H1 (cell line): ENCODE measurements at regions not wholly inside any gene's neighbourhood (a gene's known extent, or its start where the extent isn't known, plus 50 kb on each side); places are given as distances from the start of the nearest gene placed in this dataset.

Experiments used
- EGR1 ChIP-seq: IDR thresholded peaks from 2 replicates; pipeline ENCODE4 v1.6.1; 2011; ENCODE audit warnings: low read depth, low read length, borderline replicate concordance
- EZH2 ChIP-seq: fragments of 200-600 bp; sonication (generic); IDR thresholded peaks from 2 replicates; pipeline ENCODE4 v1.7.1; 2012; ENCODE audit warnings: low read depth, mild to moderate bottlenecking, moderate library complexity, low read length, inconsistent platforms; ENCODE audit not compliant: severe bottlenecking
- JUN ChIP-seq: IDR thresholded peaks from 2 replicates; pipeline ENCODE4 v1.6.1; 2011; ENCODE audit warnings: low read depth, mild to moderate bottlenecking, improper control_type of control experiment, low read length
- MAFK ChIP-seq: IDR thresholded peaks from 2 replicates; pipeline ENCODE4 v1.6.1; 2012; ENCODE audit warnings: low read depth, mild to moderate bottlenecking, improper control_type of control experiment, low read length
- SP4 ChIP-seq: IDR thresholded peaks from 2 replicates; pipeline ENCODE4 v1.6.1; 2012; ENCODE audit warnings: low read length, inconsistent platforms
- SUZ12 ChIP-seq: fragments of 200-600 bp; sonication (generic); IDR thresholded peaks from 2 replicates; pipeline ENCODE4 v1.6.1; 2012; ENCODE audit warnings: mild to moderate bottlenecking, inconsistent platforms, low read length, moderate library complexity, mixed read lengths

GRCh38 chr1:147834181-147834580 lies 68.4 kb upstream of the GJA8 start (continued):
- no peak for TF ChIP-seq SP4
- no peak for TF ChIP-seq JUN
- TF ChIP-seq SUZ12, result no peak
- no peak for TF ChIP-seq EGR1
- no peak for TF ChIP-seq EZH2
- TF ChIP-seq MAFK, result no peak
